ENCODE measurements at regions not wholly inside any gene's neighbourhood (a gene's known extent, or its start where the extent isn't known, plus 50 kb on each side); places are given as distances from the start of the nearest gene placed in this dataset.

DNA sequence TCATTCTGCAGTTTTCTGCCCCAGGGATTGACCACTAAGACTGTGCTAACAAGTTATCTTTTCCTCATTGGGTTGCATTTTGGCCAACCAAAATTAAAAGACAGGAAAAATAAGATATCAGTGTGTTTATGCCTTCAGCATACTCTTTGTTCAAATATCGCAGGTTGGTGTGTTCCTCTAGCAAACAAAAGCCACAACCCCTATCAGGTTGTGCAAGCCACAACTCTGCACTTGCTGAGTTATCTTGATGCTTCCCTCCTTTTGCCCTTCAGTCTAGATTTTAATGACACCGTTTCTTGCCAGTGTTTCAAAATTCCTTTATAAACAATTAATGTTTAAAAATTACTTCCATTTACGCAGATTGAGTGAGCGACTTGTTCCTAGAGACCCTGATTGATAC, 1164.2 kb downstream of the NSUN3 start:
- Histone ChIP-seq H2AFZ (ENCODE audit: low read depth, low read length, severe bottlenecking) (no peak overlapping the region), H3K36me3 (ENCODE audit: low read length) (no peaks in the 10 kb centered on the region), H3K79me2 (ENCODE audit: insufficient read depth, low read length) (no peaks in the 10 kb centered on the region), H4K20me1 (ENCODE audit: low read depth, low read length) (no peaks in the 10 kb centered on the region), H3K4me3 (ENCODE audit: insufficient read depth, low read length, poor library complexity, severe bottlenecking) (no peak overlapping the region), H3K9ac (ENCODE audit: low read length) (no peak overlapping the region), H3K9me2 (replicated peaks; ENCODE audit: insufficient read depth, low read length) (no peaks in the 10 kb centered on the region), H3K27ac (ENCODE audit: low read depth, low read length) (no peak overlapping the region), H3F3A (ENCODE audit: insufficient read depth) (no peaks in the 10 kb centered on the region), H3K4me2 (ENCODE audit: low read depth, low read length, poor library complexity, severe bottlenecking) (no peak overlapping the region), H3K9me3 (ENCODE audit: insufficient read depth, low read length) (no peaks in the 10 kb centered on the region), H3K27me3 (ENCODE audit: low read length) (no peaks in the 10 kb centered on the region)
- TF ChIP-seq, protein P1, sequence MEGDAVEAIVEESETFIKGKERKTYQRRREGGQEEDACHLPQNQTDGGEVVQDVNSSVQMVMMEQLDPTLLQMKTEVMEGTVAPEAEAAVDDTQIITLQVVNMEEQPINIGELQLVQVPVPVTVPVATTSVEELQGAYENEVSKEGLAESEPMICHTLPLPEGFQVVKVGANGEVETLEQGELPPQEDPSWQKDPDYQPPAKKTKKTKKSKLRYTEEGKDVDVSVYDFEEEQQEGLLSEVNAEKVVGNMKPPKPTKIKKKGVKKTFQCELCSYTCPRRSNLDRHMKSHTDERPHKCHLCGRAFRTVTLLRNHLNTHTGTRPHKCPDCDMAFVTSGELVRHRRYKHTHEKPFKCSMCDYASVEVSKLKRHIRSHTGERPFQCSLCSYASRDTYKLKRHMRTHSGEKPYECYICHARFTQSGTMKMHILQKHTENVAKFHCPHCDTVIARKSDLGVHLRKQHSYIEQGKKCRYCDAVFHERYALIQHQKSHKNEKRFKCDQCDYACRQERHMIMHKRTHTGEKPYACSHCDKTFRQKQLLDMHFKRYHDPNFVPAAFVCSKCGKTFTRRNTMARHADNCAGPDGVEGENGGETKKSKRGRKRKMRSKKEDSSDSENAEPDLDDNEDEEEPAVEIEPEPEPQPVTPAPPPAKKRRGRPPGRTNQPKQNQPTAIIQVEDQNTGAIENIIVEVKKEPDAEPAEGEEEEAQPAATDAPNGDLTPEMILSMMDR (IDR thresholded peaks at IDR 0.05; ENCODE audit: insufficient read depth, low read length, poor library complexity, severe bottlenecking): no peak
- TF ChIP-seq EZH2phosphoT487 (conservative IDR thresholded peaks at IDR 0.05; ENCODE audit: low read length): no peak

DNA sequence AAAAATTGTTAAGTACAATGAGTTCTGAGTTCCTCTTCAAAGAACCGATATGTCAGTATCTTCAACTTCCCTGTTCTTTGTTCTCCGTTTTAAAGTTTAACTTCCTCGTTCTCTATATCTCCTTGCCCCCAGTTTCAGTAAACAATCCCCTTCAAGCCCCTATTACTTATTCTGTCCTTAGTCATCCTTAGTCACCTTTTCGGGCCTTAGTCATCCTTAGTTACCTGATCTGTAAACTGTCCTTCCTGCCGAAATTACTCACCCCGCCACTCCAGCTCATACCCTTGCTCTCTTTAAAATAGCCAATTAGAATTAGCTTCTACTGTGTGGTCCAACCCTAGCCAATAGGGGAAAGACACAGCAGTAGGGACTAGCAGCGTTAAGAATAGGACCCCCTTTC, 1165.6 kb downstream of the NSUN3 start:
- H3K27ac ChIP-seq (ENCODE audit: low read depth, low read length): no peak overlapping the region

DNA sequence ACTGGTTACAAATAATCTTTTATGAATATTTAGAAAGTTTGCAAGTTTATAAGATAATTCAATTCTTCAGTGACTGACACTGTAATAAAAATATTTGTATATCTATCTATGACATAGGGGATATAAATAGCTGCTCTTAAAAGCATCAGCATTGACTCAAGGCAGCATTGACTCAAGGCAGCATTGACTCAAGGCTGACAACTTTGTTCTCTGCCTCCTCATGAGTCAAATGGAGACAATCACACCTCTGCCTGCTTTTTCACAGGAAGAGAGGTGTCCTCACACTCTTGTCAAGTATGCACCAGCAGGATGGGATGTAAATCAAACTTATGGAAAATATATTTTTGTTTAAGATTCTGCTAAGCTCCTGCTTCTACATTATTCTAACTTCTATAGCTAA, 1173.1 kb downstream of the NSUN3 start:
- Histone ChIP-seq H2AFZ (ENCODE audit: low read depth, low read length, severe bottlenecking) (no peak overlapping the region), H3K4me3 (ENCODE audit: insufficient read depth, low read length, poor library complexity, severe bottlenecking) (no peak overlapping the region)
- TF ChIP-seq, protein P1 (IDR thresholded peaks at IDR 0.05; ENCODE audit: insufficient read depth, low read length, poor library complexity, severe bottlenecking): no peak

More for the DNA sequence above, 1165.6 kb downstream of the NSUN3 start:
- Histone ChIP-seq H3K79me2 (ENCODE audit: insufficient read depth, low read length) (no peaks in the 10 kb centered on the region), H3F3A (ENCODE audit: insufficient read depth) (no peaks in the 10 kb centered on the region), H3K4me2 (ENCODE audit: low read depth, low read length, poor library complexity, severe bottlenecking) (no peak overlapping the region), H3K9ac (ENCODE audit: low read length) (no peak overlapping the region), H4K20me1 (ENCODE audit: low read depth, low read length) (no peaks in the 10 kb centered on the region), H3K36me3 (ENCODE audit: low read length) (no peaks in the 10 kb centered on the region), H3K27me3 (ENCODE audit: low read length) (no peaks in the 10 kb centered on the region), H3K4me3 (ENCODE audit: insufficient read depth, low read length, poor library complexity, severe bottlenecking) (no peak overlapping the region), H3K9me3 (ENCODE audit: insufficient read depth, low read length) (no peaks in the 10 kb centered on the region), H3K9me2 (replicated peaks; ENCODE audit: insufficient read depth, low read length) (no peaks in the 10 kb centered on the region), H2AFZ (ENCODE audit: low read depth, low read length, severe bottlenecking) (no peak overlapping the region)
- TF ChIP-seq, protein P1 (IDR thresholded peaks at IDR 0.05; ENCODE audit: insufficient read depth, low read length, poor library complexity, severe bottlenecking): no peak
- TF ChIP-seq EZH2phosphoT487 (conservative IDR thresholded peaks at IDR 0.05; ENCODE audit: low read length): no peak

More for the DNA sequence above, 1173.1 kb downstream of the NSUN3 start:
- Histone ChIP-seq H3K9me3 (ENCODE audit: insufficient read depth, low read length) (no peaks in the 10 kb centered on the region; the same call in 1 of the 2 replicates), H3K36me3 (ENCODE audit: low read length) (no peaks in the 10 kb centered on the region), H3K27me3 (ENCODE audit: low read length) (no peaks in the 10 kb centered on the region), H3K9me2 (replicated peaks; ENCODE audit: insufficient read depth, low read length) (no peaks in the 10 kb centered on the region), H3F3A (ENCODE audit: insufficient read depth) (no peaks in the 10 kb centered on the region), H3K9ac (ENCODE audit: low read length) (no peak overlapping the region), H3K27ac (ENCODE audit: low read depth, low read length) (no peak overlapping the region), H3K79me2 (ENCODE audit: insufficient read depth, low read length) (no peaks in the 10 kb centered on the region), H3K4me2 (ENCODE audit: low read depth, low read length, poor library complexity, severe bottlenecking) (no peak overlapping the region), H4K20me1 (ENCODE audit: low read depth, low read length) (no peaks in the 10 kb centered on the region)
